OCI-LY1 (cell line): ENCODE measurements at regions not wholly inside any gene's neighbourhood (a gene's known extent, or its start where the extent isn't known, plus 50 kb on each side); places are given as distances from the start of the nearest gene placed in this dataset.

Experiments
- H2AFZ ChIP-seq: fragments of 200-600 bp; sonication (generic), shearing (Covaris generic); 2 replicates; pipeline ENCODE4 v1.6.0; 2014; ENCODE audit warnings: antibody characterized with exemption, mild to moderate bottlenecking, low read length
- H3F3A ChIP-seq: fragments of 200-600 bp; sonication (generic), shearing (Covaris generic); 2 replicates; pipeline ENCODE4 v1.6.0; 2014; ENCODE audit warnings: mild to moderate bottlenecking, antibody characterized with exemption, low read length, moderate library complexity; ENCODE audit not compliant: insufficient read depth
- H3K27ac ChIP-seq: fragments of 200-600 bp; sonication (generic); 2 replicates; pipeline ENCODE4 v1.5.1; 2014; ENCODE audit warnings: low read length, mixed run types, mild to moderate bottlenecking, low read depth; ENCODE audit not compliant: poor library complexity, severe bottlenecking
- H3K27me3 ChIP-seq: fragments of 200-600 bp; sonication (generic); 2 replicates; pipeline ENCODE4 v1.6.0; 2014; ENCODE audit warnings: antibody characterized with exemption, mild to moderate bottlenecking, low read length, moderate library complexity; ENCODE audit not compliant: insufficient read depth
- H3K36me3 ChIP-seq: fragments of 200-600 bp; sonication (generic); 2 replicates; pipeline ENCODE4 v1.6.1; 2014; ENCODE audit warnings: mild to moderate bottlenecking, antibody characterized with exemption, low read length, moderate library complexity, mixed read lengths; ENCODE audit not compliant: insufficient read depth
- H3K4me1 ChIP-seq: fragments of 200-600 bp; sonication (generic); 2 replicates; pipeline ENCODE4 v1.5.1; 2014; ENCODE audit warnings: mild to moderate bottlenecking, low read length, moderate library complexity; ENCODE audit not compliant: insufficient read depth, severe bottlenecking
- H3K4me2 ChIP-seq: fragments of 200-600 bp; sonication (generic), shearing (Covaris generic); 2 replicates; pipeline ENCODE4 v1.6.1; 2014; ENCODE audit warnings: low read length
- H3K4me3 ChIP-seq: fragments of 200-600 bp; sonication (generic); 2 replicates; pipeline ENCODE4 v1.5.1; 2014; ENCODE audit warnings: low read length, low read depth, mild to moderate bottlenecking, mixed read lengths; ENCODE audit not compliant: poor library complexity, severe bottlenecking
- H3K79me2 ChIP-seq: fragments of 200-600 bp; shearing (Covaris generic); 2 replicates; pipeline ENCODE4 v1.6.1; 2016; ENCODE audit warnings: mixed run types, low read length, mixed read lengths; ENCODE audit not compliant: insufficient read depth
- H3K9ac ChIP-seq: fragments of 200-600 bp; sonication (generic), shearing (Covaris generic); 2 replicates; pipeline ENCODE4 v1.6.1; 2014; ENCODE audit warnings: mild to moderate bottlenecking, low read length, mixed read lengths
- H3K9me2 ChIP-seq: fragments of 200-600 bp; sonication (generic), shearing (Covaris generic); 2 replicates; pipeline ENCODE4 v1.6.1; 2014; ENCODE audit warnings: low read depth, mild to moderate bottlenecking, low read length, mixed read lengths
- H3K9me3 ChIP-seq: fragments of 200-600 bp; shearing (Covaris generic); 2 replicates; pipeline ENCODE4 v1.6.1; 2014; ENCODE audit warnings: low read length, mixed read lengths
- H4K20me1 ChIP-seq: fragments of 200-600 bp; sonication (generic), shearing (Covaris generic); 2 replicates; pipeline ENCODE4 v1.6.0; 2016; ENCODE audit warnings: mild to moderate bottlenecking, low read length; ENCODE audit not compliant: insufficient read depth
- CTCF ChIP-seq: fragments of 200-600 bp; sonication (generic), shearing (Covaris generic); IDR thresholded peaks from 2 replicates; pipeline ENCODE4 v1.5.1; 2017; ENCODE audit warnings: mild to moderate bottlenecking, antibody characterized with exemption, low read length, moderate library complexity, mixed read lengths
- EZH2 ChIP-seq: fragments of 200-600 bp; sonication (generic), shearing (Covaris generic); IDR thresholded peaks from 2 replicates; pipeline ENCODE4 v1.8.0; 2017; ENCODE audit warnings: borderline replicate concordance, mixed run types, mild to moderate bottlenecking, antibody characterized with exemption, low read length, moderate library complexity, mixed read lengths

DNA sequence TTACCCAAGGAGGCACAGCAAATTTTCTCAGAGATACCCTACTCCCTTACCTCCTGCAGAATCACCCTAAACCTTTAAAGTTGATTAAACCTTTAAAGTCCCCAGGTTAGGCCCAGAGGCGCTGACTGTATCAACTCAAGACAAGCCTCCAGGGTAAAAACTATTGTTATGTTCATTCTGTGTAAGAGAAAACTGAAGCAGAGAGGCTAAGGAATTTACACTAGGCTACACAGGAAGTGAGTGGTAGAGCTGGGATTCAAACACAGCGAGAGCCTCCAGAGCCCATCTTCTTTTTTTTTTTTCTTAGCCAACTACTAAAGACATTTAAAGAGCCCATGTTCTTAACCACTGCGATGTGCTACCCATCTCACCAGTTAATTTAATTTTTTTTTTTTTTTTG, 56.3 kb upstream of the GRK3 start:
- H3K9ac ChIP-seq = no peak overlapping the region
- no peaks in the 10 kb centered on the region for H3K4me1 ChIP-seq
- no peaks in the 10 kb centered on the region; the same call in 1 of the 2 replicates for H3K36me3 ChIP-seq

GRCh38 chr22:25508761-25509321, 55.6 kb upstream of the GRK3 start:
- Histone ChIP-seq H4K20me1 (no peaks in the 10 kb centered on the region), H3K36me3 (no peaks in the 10 kb centered on the region; the same call in 1 of the 2 replicates), H3K79me2 (no peaks in the 10 kb centered on the region), H3F3A (no peaks in the 10 kb centered on the region), H3K9ac (no peak overlapping the region), H3K4me2 (no peak overlapping the region), H3K27me3 (no peaks in the 10 kb centered on the region), H3K9me2 (no peaks in the 10 kb centered on the region), H3K9me3 (no peaks in the 10 kb centered on the region), H3K4me1 (no peaks in the 10 kb centered on the region), H3K4me3 (no peak overlapping the region), H3K27ac (no peak overlapping the region), H2AFZ (no peak overlapping the region)
- TF ChIP-seq EZH2 (no peak), CTCF (no peak)

More for the DNA sequence above, 56.3 kb upstream of the GRK3 start:
- no peaks in the 10 kb centered on the region for H3F3A ChIP-seq
- no peaks in the 10 kb centered on the region for H3K9me2 ChIP-seq
- no peak overlapping the region for H3K4me2 ChIP-seq
- no peaks in the 10 kb centered on the region for H4K20me1 ChIP-seq
- H2AFZ ChIP-seq = no peak overlapping the region
- no peaks in the 10 kb centered on the region for H3K79me2 ChIP-seq
- H3K9me3 ChIP-seq = no peaks in the 10 kb centered on the region
- no peak overlapping the region for H3K27ac ChIP-seq
- H3K27me3 ChIP-seq = no peaks in the 10 kb centered on the region
- H3K4me3 ChIP-seq = no peak overlapping the region
- no peak for TF ChIP-seq CTCF
- TF ChIP-seq EZH2 = no peak

GRCh38 chr22:25509374-25509791, 55.1 kb upstream of the GRK3 start:
- TF ChIP-seq EZH2 (no peak), CTCF (no peak)
- Histone ChIP-seq H3K4me1 (no peaks in the 10 kb centered on the region), H3K27me3 (no peaks in the 10 kb centered on the region), H3K27ac (no peak overlapping the region), H3K4me2 (no peak overlapping the region), H3K36me3 (no peaks in the 10 kb centered on the region; the same call in 1 of the 2 replicates), H3K9ac (no peak overlapping the region), H4K20me1 (no peaks in the 10 kb centered on the region), H3K4me3 (no peak overlapping the region), H2AFZ (no peak overlapping the region), H3F3A (no peaks in the 10 kb centered on the region), H3K9me2 (no peaks in the 10 kb centered on the region), H3K79me2 (no peaks in the 10 kb centered on the region), H3K9me3 (no peaks in the 10 kb centered on the region)
